GM12878 (cell line): ENCODE measurements at regions not wholly inside any gene's neighbourhood (a gene's known extent, or its start where the extent isn't known, plus 50 kb on each side); places are given as distances from the start of the nearest gene placed in this dataset.

ENCODE experiments used
- ATAC-seq: fragments of 200-7000 bp; cut with Tn5 transposase; 3 replicates; pipeline ENCODE4 v1.9.1; 2020; ENCODE audit warnings: mild to moderate bottlenecking, moderate library complexity
- BruUV-seq: library from RNA; stranded (reverse); fragments of 400-500 nt; replicated peaks from 2 replicates; lab custom pipeline; 2021; lab: Mats Ljungman, UMichigan
- CTCF ChIA-PET: fragments of 300-600 bp; sonication (Branson Sonifier 250); formaldehyde crosslinking; extraction: SDS; loops from one replicate; lab custom pipeline; 2021; ENCODE audit warnings: inconsistent platforms; lab: Yijun Ruan, JAX
- POLR2A ChIA-PET: fragments of 350-600 bp; formaldehyde crosslinking; extraction: SDS; loops from one replicate; lab custom pipeline; 2021; ENCODE audit warnings: inconsistent platforms; lab: Charles Lee
- RAD21 ChIA-PET: fragments of 300-600 bp; sonication (Branson Sonifier 250); formaldehyde crosslinking; loops from one replicate; lab custom pipeline; 2023; ENCODE audit warnings: antibody characterized with exemption; ENCODE audit not compliant: unreplicated experiment; lab: Charles Lee
- SMC1A ChIA-PET: fragments of 300-600 bp; sonication (Branson Sonifier 250); formaldehyde crosslinking; loops from one replicate; lab custom pipeline; 2023; ENCODE audit not compliant: unreplicated experiment, uncharacterized antibody; lab: Charles Lee
- DNase-seq: peaks from one replicate; pipeline ENCODE4 v3.0.0-alpha.2; 2011; ENCODE audit warnings: low read depth, low spot score
- FAIRE-seq: peaks from 3 replicates; lab custom pipeline; 2011; peaks lifted over from hg19 to GRCh38; lab: Jason Lieb, UNC
- H2AFZ ChIP-seq: 2 replicates; pipeline ENCODE4 v1.6.0; 2011; ENCODE audit warnings: low read depth, low read length, control low read depth; ENCODE audit not compliant: control insufficient read depth
- H3K27ac ChIP-seq: 2 replicates; pipeline ENCODE4 v1.5.1; 2011; ENCODE audit warnings: control low read depth; ENCODE audit not compliant: control insufficient read depth, insufficient read depth
- H3K27me3 ChIP-seq, 2 experiments: replicated peaks in 1 of 2; 2 replicates each; pipeline versions ENCODE4 v1.6.0 to v1.6.1; 2011; ENCODE audit warnings: low read length in 1 of 2; ENCODE audit not compliant: control insufficient read depth in 2 of 2, insufficient read depth in 2 of 2
- H3K36me3 ChIP-seq, 2 experiments: 2 replicates each; pipeline ENCODE4 v1.5.1; 2011; ENCODE audit warnings: low read length in 1 of 2; ENCODE audit not compliant: control insufficient read depth in 2 of 2, insufficient read depth in 2 of 2
- H3K4me1 ChIP-seq: 2 replicates; pipeline ENCODE4 v1.6.1; 2011; ENCODE audit warnings: mild to moderate bottlenecking, low read length, moderate library complexity, mixed read lengths; ENCODE audit not compliant: control insufficient read depth, insufficient read depth
- H3K4me2 ChIP-seq: 2 replicates; pipeline ENCODE4 v1.6.0; 2011; ENCODE audit warnings: control low read depth; ENCODE audit not compliant: control insufficient read depth, insufficient read depth
- H3K4me3 ChIP-seq: fragments of 200-600 bp; sonication (generic); 2 replicates; pipeline ENCODE4 v1.5.1; 2016
- H3K79me2 ChIP-seq: 2 replicates; pipeline ENCODE4 v1.6.0; 2011; ENCODE audit warnings: low read length; ENCODE audit not compliant: control insufficient read depth, insufficient read depth
- H3K9ac ChIP-seq: 2 replicates; pipeline ENCODE4 v1.8.0; 2011; ENCODE audit warnings: low read length, control low read depth, mixed read lengths; ENCODE audit not compliant: control insufficient read depth, insufficient read depth
- H3K9me3 ChIP-seq: replicated peaks from 3 replicates; pipeline ENCODE4 v1.5.1; 2011; ENCODE audit warnings: mild to moderate bottlenecking, low read length; ENCODE audit not compliant: control insufficient read depth, insufficient read depth
- H4K20me1 ChIP-seq: 2 replicates; pipeline ENCODE4 v1.6.0; 2011; ENCODE audit not compliant: control insufficient read depth, insufficient read depth
- BCL3 ChIP-seq: IDR thresholded peaks from 2 replicates; pipeline ENCODE4 v1.6.1; 2011; ENCODE audit warnings: borderline replicate concordance, low read depth, mild to moderate bottlenecking, moderate library complexity, low read length; ENCODE audit not compliant: insufficient read depth, poor library complexity, severe bottlenecking
- BHLHE40 ChIP-seq, 2 experiments: fragments of 450-650 bp in 1 of 2; IDR thresholded peaks; 2 replicates each; pipeline ENCODE4 v1.6.1; 2011 to 2017; ENCODE audit warnings: low read depth in 2 of 2, borderline replicate concordance in 1 of 2, improper control_type of control experiment in 1 of 2, low read length in 1 of 2, mild to moderate bottlenecking in 1 of 2
- CBFB ChIP-seq: IDR thresholded peaks from 2 replicates; pipeline ENCODE4 v1.6.1; 2016; ENCODE audit warnings: antibody characterized with exemption, low read depth
- CBX3 ChIP-seq: fragments of 200-600 bp; sonication (generic); IDR thresholded peaks from 2 replicates; pipeline ENCODE4 v1.6.1; 2016; ENCODE audit warnings: low read depth, borderline replicate concordance
- CEBPB ChIP-seq, 2 experiments: fragments of 150-350 bp in 1 of 2; IDR thresholded peaks; 2 replicates each; pipeline ENCODE4 v1.6.1; 2012 to 2014; ENCODE audit warnings: low read depth in 2 of 2, low read length in 2 of 2, borderline replicate concordance in 1 of 2, inconsistent platforms in 1 of 2
- CTCF ChIP-seq, 3 experiments: IDR thresholded peaks in 2 of 3; conservative IDR thresholded peaks in 1 of 3; 2 replicates each; pipeline ENCODE4 v1.5.1; 2011; ENCODE audit warnings: low read depth in 3 of 3, low read length in 3 of 3, mild to moderate bottlenecking in 3 of 3, control low read depth in 2 of 3, moderate library complexity in 2 of 3, inconsistent platforms in 1 of 3, mixed read lengths in 1 of 3; ENCODE audit not compliant: control insufficient read depth in 2 of 3, insufficient read depth in 1 of 3; ENCODE audit errors: extremely low read depth in 1 of 3
- ELK1 ChIP-seq: IDR thresholded peaks from 2 replicates; pipeline ENCODE4 v1.6.1; 2012; ENCODE audit warnings: low read depth, low read length, improper control_type of control experiment
- ETV6 ChIP-seq, 2 experiments: fragments of 450-650 bp in 1 of 2; IDR thresholded peaks in 1 of 2; conservative IDR thresholded peaks in 1 of 2; 2 replicates each; pipeline ENCODE4 v1.6.1; 2014; ENCODE audit warnings: antibody characterized with exemption in 1 of 2, borderline replicate concordance in 1 of 2, low read depth in 1 of 2, mild to moderate bottlenecking in 1 of 2, moderate library complexity in 1 of 2
- GABPA ChIP-seq: IDR thresholded peaks from 2 replicates; pipeline ENCODE4 v1.6.1; 2014; ENCODE audit warnings: antibody characterized with exemption, low read depth, mild to moderate bottlenecking, inconsistent platforms
- HDGF ChIP-seq: fragments of 450-650 bp; IDR thresholded peaks from 2 replicates; pipeline ENCODE4 v1.6.1; 2016; ENCODE audit warnings: antibody characterized with exemption
- KDM1A ChIP-seq: fragments of 200-600 bp; sonication (generic); IDR thresholded peaks from 2 replicates; pipeline ENCODE4 v1.6.1; 2016; ENCODE audit warnings: borderline replicate concordance
- KLF5 ChIP-seq: fragments of 450-650 bp; IDR thresholded peaks from 2 replicates; pipeline ENCODE4 v1.6.1; 2014; ENCODE audit warnings: mild to moderate bottlenecking; ENCODE audit not compliant: partially characterized antibody
- MTA2 ChIP-seq: fragments of 450-650 bp; IDR thresholded peaks from 2 replicates; pipeline ENCODE4 v1.6.1; 2016; ENCODE audit warnings: low read depth, mild to moderate bottlenecking, moderate library complexity
- RFX5 ChIP-seq: IDR thresholded peaks from 2 replicates; pipeline ENCODE4 v1.6.1; 2011; ENCODE audit warnings: low read depth, low read length, improper control_type of control experiment
- SPI1 ChIP-seq: IDR thresholded peaks from 2 replicates; pipeline ENCODE4 v1.6.1; 2011; ENCODE audit warnings: low read depth, mild to moderate bottlenecking, low read length, moderate library complexity, borderline replicate concordance; ENCODE audit not compliant: insufficient read depth
- ZBTB40 ChIP-seq: fragments of 450-650 bp; IDR thresholded peaks from 2 replicates; pipeline ENCODE4 v1.6.1; 2016; ENCODE audit warnings: mild to moderate bottlenecking, moderate library complexity, borderline replicate concordance
- WGBS: methylation state at CpG from one replicate; pipeline ENCODE4 v1.1.6; 2016; ENCODE audit warnings: low lambda C conversion rate; ENCODE audit not compliant: insufficient replicate concordance, insufficient coverage; ENCODE audit errors: missing lambda C conversion rate; 5-methylcytosine and 5-hydroxymethylcytosine counted together
- in situ Hi-C: fragments of 300-500 bp; cut with MboI; formaldehyde crosslinking; loops from 9 replicates; pipeline ENCODE4 v1.14.3; 2018; ENCODE audit warnings: mixed read lengths
- intact Hi-C: fragments of 100-400 bp; cut with micrococcal nuclease; formaldehyde crosslinking; loops from one replicate; pipeline ENCODE4 v1.14.2; 2022; ENCODE audit not compliant: unreplicated experiment

GRCh38 chr4:134798573-134798972, 597.0 kb upstream of the PABPC4L start:
- FAIRE-seq (no peak), DNase-seq (no peak), ATAC-seq (no peak)
- TF ChIP-seq KDM1A, result no peak
- no peak for TF ChIP-seq ELK1
- no peak for TF ChIP-seq CBX3
- TF ChIP-seq ETV6 (conservative IDR thresholded peaks at IDR 0.05 in 1 of 2, IDR thresholded peaks at IDR 0.05 in 1 of 2; ENCODE audit: borderline replicate concordance in 1 of 2, low read depth in 1 of 2), result no peak
- TF ChIP-seq CEBPB (IDR thresholded peaks at IDR 0.05; ENCODE audit: borderline replicate concordance in 1 of 2, low read depth in 2 of 2, low read length in 2 of 2), result no peak
- no peak for TF ChIP-seq CTCF (IDR thresholded peaks at IDR 0.05 in 2 of 3, conservative IDR thresholded peaks at IDR 0.05 in 1 of 3; ENCODE audit: control insufficient read depth in 2 of 3, extremely low read depth in 1 of 3, insufficient read depth in 1 of 3, low read depth in 3 of 3, low read length in 3 of 3)
- TF ChIP-seq ZBTB40, result no peak
- TF ChIP-seq SPI1, result no peak
- TF ChIP-seq GABPA, result no peak
- TF ChIP-seq BHLHE40 (IDR thresholded peaks at IDR 0.05; ENCODE audit: borderline replicate concordance in 1 of 2, low read depth in 2 of 2, low read length in 1 of 2), result no peak
- no peak for TF ChIP-seq RFX5
- no peak for TF ChIP-seq KLF5
- no peak for TF ChIP-seq MTA2
- no peak for TF ChIP-seq BCL3
- TF ChIP-seq CBFB, result no peak
- no peak for TF ChIP-seq HDGF
- CTCF ChIA-PET, result no interaction called here
- Histone ChIP-seq H3K4me1 (no peaks in the 10 kb centered on the region), H3K27me3 (no peaks in the 10 kb centered on the region), H3K4me2 (no peak overlapping the region), H3K27ac (no peak overlapping the region), H3K79me2 (no peaks in the 10 kb centered on the region), H3K36me3 (no peaks in the 10 kb centered on the region), H4K20me1 (no peaks in the 10 kb centered on the region), H2AFZ (no peak overlapping the region), H3K4me3 (no peak overlapping the region), H3K9ac (no peak overlapping the region), H3K9me3 (no peaks in the 10 kb centered on the region)
- no TSS peak for BruUV-seq
- in situ Hi-C loops (no loop called here), intact Hi-C loops (no loop called here)
- RAD21 ChIA-PET, result no interaction called here
- WGBS, result 94% methylated on average over 1 of the region's 1 CpG
- SMC1A ChIA-PET, result no interaction called here
- POLR2A ChIA-PET, result no interaction called here
